Hepatocyte (in vitro differentiated cells): ENCODE measurements at regions not wholly inside any gene's neighbourhood (a gene's known extent, or its start where the extent isn't known, plus 50 kb on each side); places are given as distances from the start of the nearest gene placed in this dataset.

Source experiments
- DNase-seq: peaks from one replicate; pipeline ENCODE4 v3.0.0-alpha.2; 2016; ENCODE audit warnings: low spot score
- H2AFZ ChIP-seq: fragments of 200-600 bp; sonication (generic); 2 replicates; pipeline ENCODE4 v1.6.0; 2016; ENCODE audit warnings: antibody characterized with exemption, mild to moderate bottlenecking
- H3K27ac ChIP-seq: fragments of 200-600 bp; sonication (generic); 2 replicates; pipeline ENCODE4 v1.5.1; 2016; ENCODE audit warnings: mild to moderate bottlenecking
- H3K27me3 ChIP-seq: fragments of 200-600 bp; sonication (generic); 2 replicates; pipeline ENCODE4 v1.6.1; 2016
- H3K36me3 ChIP-seq: fragments of 200-600 bp; sonication (generic); replicated peaks from 2 replicates; pipeline ENCODE4 v1.5.1; 2016; ENCODE audit warnings: low read depth; ENCODE audit not compliant: insufficient read depth
- H3K4me1 ChIP-seq: fragments of 200-600 bp; sonication (generic); 2 replicates; pipeline ENCODE4 v1.5.1; 2016; ENCODE audit warnings: mild to moderate bottlenecking, moderate library complexity; ENCODE audit not compliant: insufficient read depth
- H3K4me2 ChIP-seq: fragments of 200-600 bp; sonication (generic); 2 replicates; pipeline ENCODE4 v1.6.0; 2016
- H3K4me3 ChIP-seq: fragments of 200-600 bp; sonication (generic); 2 replicates; pipeline ENCODE4 v1.5.1; 2016; ENCODE audit warnings: mild to moderate bottlenecking
- H3K79me2 ChIP-seq: fragments of 200-600 bp; sonication (generic); 2 replicates; pipeline ENCODE4 v1.6.0; 2017; ENCODE audit warnings: mild to moderate bottlenecking
- H3K9me2 ChIP-seq: fragments of 200-600 bp; sonication (generic); replicated peaks from 2 replicates; pipeline ENCODE4 v1.6.0; 2017; ENCODE audit warnings: mild to moderate bottlenecking; ENCODE audit not compliant: insufficient read depth
- H3K9me3 ChIP-seq: fragments of 200-600 bp; sonication (generic); 2 replicates; pipeline ENCODE4 v1.5.1; 2016; ENCODE audit warnings: low read depth, mild to moderate bottlenecking
- H4K20me1 ChIP-seq: fragments of 200-600 bp; sonication (generic); 2 replicates; pipeline ENCODE4 v1.6.0; 2016; ENCODE audit warnings: mild to moderate bottlenecking; ENCODE audit not compliant: insufficient read depth, poor library complexity, severe bottlenecking
- CTCF ChIP-seq: fragments of 200-600 bp; sonication (generic); IDR thresholded peaks from 2 replicates; pipeline ENCODE4 v1.5.1; 2016; ENCODE audit warnings: antibody characterized with exemption, mild to moderate bottlenecking; ENCODE audit not compliant: poor library complexity
- EZH2 ChIP-seq: fragments of 200-600 bp; sonication (generic); IDR thresholded peaks from 2 replicates; pipeline ENCODE4 v1.6.1; 2016; ENCODE audit warnings: antibody characterized with exemption, mild to moderate bottlenecking, borderline replicate concordance
- EZH2phosphoT487 ChIP-seq: fragments of 200-600 bp; sonication (generic); IDR thresholded peaks from one replicate; pipeline ENCODE4 v1.6.1; 2018; ENCODE audit warnings: antibody characterized with exemption, mild to moderate bottlenecking, low read depth, moderate library complexity; ENCODE audit not compliant: unreplicated experiment, severe bottlenecking
- WGBS: methylation state at CpG from one replicate; pipeline ENCODE4 v1.1.6; 2016; ENCODE audit warnings: low lambda C conversion rate; ENCODE audit errors: missing lambda C conversion rate; 5-methylcytosine and 5-hydroxymethylcytosine counted together

- peak; percentile 34 for DNase-seq
- H3K4me2 ChIP-seq = no peak overlapping the region
These were observed 426.4 kb downstream of the TYW1 start for GRCh38 chr7:67423065-67423464.

GRCh38 chr7:67426654-67427053, 430.0 kb downstream of the TYW1 start:
- WGBS = 78% methylated on average over 3 of the region's 3 CpGs
- Histone ChIP-seq H3K27ac (no peak overlapping the region), H3K27me3 (peaks cover 5% of the 10 kb centered on the region), H3K9me2 (no peaks in the 10 kb centered on the region), H3K4me1 (no peaks in the 10 kb centered on the region), H3K4me3 (no peak overlapping the region), H3K4me2 (no peak overlapping the region), H2AFZ (no peak overlapping the region), H3K9me3 (no peaks in the 10 kb centered on the region), H4K20me1 (no peaks in the 10 kb centered on the region), H3K36me3 (no peaks in the 10 kb centered on the region), H3K79me2 (no peaks in the 10 kb centered on the region)
- TF ChIP-seq CTCF = no peak
- TF ChIP-seq EZH2 = no peak
- no peak for TF ChIP-seq EZH2phosphoT487
- no peak for DNase-seq

More at GRCh38 chr7:67423065-67423464, 426.4 kb downstream of the TYW1 start:
- H3K36me3 ChIP-seq = no peaks in the 10 kb centered on the region
- no peaks in the 10 kb centered on the region for H3K79me2 ChIP-seq
- TF ChIP-seq CTCF = no peak
- no peak for TF ChIP-seq EZH2
- TF ChIP-seq EZH2phosphoT487 = no peak
- H3K4me1 ChIP-seq = no peaks in the 10 kb centered on the region
- H3K27ac ChIP-seq = no peak overlapping the region
- 48% methylated on average over 9 of the region's 9 CpGs for WGBS
- H2AFZ ChIP-seq = no peak overlapping the region
- H3K4me3 ChIP-seq = no peak overlapping the region
- H3K9me2 ChIP-seq = no peaks in the 10 kb centered on the region
- peaks cover 5% of the 10 kb centered on the region for H3K27me3 ChIP-seq
- H3K9me3 ChIP-seq = no peaks in the 10 kb centered on the region
- H4K20me1 ChIP-seq = no peaks in the 10 kb centered on the region

GRCh38 chr7:67429735-67430134, 433.1 kb downstream of the TYW1 start:
- Histone ChIP-seq H3K4me3 (no peak overlapping the region), H3K27me3 (peaks cover 5% of the 10 kb centered on the region), H3K4me2 (no peak overlapping the region), H4K20me1 (no peaks in the 10 kb centered on the region), H3K27ac (no peak overlapping the region), H2AFZ (no peak overlapping the region), H3K36me3 (no peaks in the 10 kb centered on the region), H3K4me1 (no peaks in the 10 kb centered on the region), H3K9me2 (no peaks in the 10 kb centered on the region), H3K9me3 (no peaks in the 10 kb centered on the region), H3K79me2 (no peaks in the 10 kb centered on the region)
- TF ChIP-seq EZH2phosphoT487 (no peak), EZH2 (no peak), CTCF (no peak)
- 90% methylated on average over 4 of the region's 4 CpGs for WGBS
- no peak for DNase-seq
